A549 (cell line): ENCODE measurements at regions not wholly inside any gene's neighbourhood (a gene's known extent, or its start where the extent isn't known, plus 50 kb on each side); places are given as distances from the start of the nearest gene placed in this dataset.

ENCODE experiments used
- CEBPB ChIP-seq, 2 experiments: fragments of >200 bp in 1 of 2; sonication (Bioruptor Twin) in 1 of 2; formaldehyde crosslinking in 1 of 2; IDR thresholded peaks; 2 replicates each; pipeline ENCODE4 v1.6.1; 2012 to 2016
- EHMT2 ChIP-seq: fragments of 200-600 bp; sonication (generic); IDR thresholded peaks from 2 replicates; pipeline ENCODE4 v1.6.1; 2016; ENCODE audit warnings: antibody characterized with exemption, low read depth, mild to moderate bottlenecking, moderate library complexity
- NFE2L2 ChIP-seq: fragments of 150-350 bp; conservative IDR thresholded peaks from 2 replicates; pipeline ENCODE4 v1.6.1; 2014; ENCODE audit warnings: low read length
- PHF8 ChIP-seq: fragments of 200-600 bp; sonication (generic); IDR thresholded peaks from 2 replicates; pipeline ENCODE4 v1.6.1; 2016; ENCODE audit warnings: low read depth, mild to moderate bottlenecking, antibody characterized with exemption, moderate library complexity, borderline replicate concordance
- POLR2A ChIP-seq: IDR thresholded peaks from 2 replicates; pipeline ENCODE4 v1.6.1; 2012; ENCODE audit warnings: mild to moderate bottlenecking, low read length
- RAD21 ChIP-seq, 2 experiments: fragments of >200 bp in 1 of 2; sonication (Bioruptor Twin) in 1 of 2; formaldehyde crosslinking in 1 of 2; IDR thresholded peaks in 1 of 2; conservative IDR thresholded peaks in 1 of 2; 2 replicates in 1 of 2; 3 replicates in 1 of 2; pipeline ENCODE4 v1.6.1; 2012 to 2018; ENCODE audit warnings: inconsistent platforms in 1 of 2
- SREBF2 ChIP-seq: fragments of 450-650 bp; IDR thresholded peaks from 2 replicates; pipeline ENCODE4 v1.6.1; 2014; ENCODE audit warnings: mild to moderate bottlenecking, moderate library complexity
- TF ChIP-seq, protein P1 (sequence below): fragments of >200 bp; sonication (Bioruptor Twin); formaldehyde crosslinking; IDR thresholded peaks from 2 replicates; pipeline ENCODE4 v1.6.1; 2016
- TF ChIP-seq, protein P2 (sequence below): IDR thresholded peaks from 2 replicates; pipeline ENCODE4 v1.6.1; 2012

DNA sequence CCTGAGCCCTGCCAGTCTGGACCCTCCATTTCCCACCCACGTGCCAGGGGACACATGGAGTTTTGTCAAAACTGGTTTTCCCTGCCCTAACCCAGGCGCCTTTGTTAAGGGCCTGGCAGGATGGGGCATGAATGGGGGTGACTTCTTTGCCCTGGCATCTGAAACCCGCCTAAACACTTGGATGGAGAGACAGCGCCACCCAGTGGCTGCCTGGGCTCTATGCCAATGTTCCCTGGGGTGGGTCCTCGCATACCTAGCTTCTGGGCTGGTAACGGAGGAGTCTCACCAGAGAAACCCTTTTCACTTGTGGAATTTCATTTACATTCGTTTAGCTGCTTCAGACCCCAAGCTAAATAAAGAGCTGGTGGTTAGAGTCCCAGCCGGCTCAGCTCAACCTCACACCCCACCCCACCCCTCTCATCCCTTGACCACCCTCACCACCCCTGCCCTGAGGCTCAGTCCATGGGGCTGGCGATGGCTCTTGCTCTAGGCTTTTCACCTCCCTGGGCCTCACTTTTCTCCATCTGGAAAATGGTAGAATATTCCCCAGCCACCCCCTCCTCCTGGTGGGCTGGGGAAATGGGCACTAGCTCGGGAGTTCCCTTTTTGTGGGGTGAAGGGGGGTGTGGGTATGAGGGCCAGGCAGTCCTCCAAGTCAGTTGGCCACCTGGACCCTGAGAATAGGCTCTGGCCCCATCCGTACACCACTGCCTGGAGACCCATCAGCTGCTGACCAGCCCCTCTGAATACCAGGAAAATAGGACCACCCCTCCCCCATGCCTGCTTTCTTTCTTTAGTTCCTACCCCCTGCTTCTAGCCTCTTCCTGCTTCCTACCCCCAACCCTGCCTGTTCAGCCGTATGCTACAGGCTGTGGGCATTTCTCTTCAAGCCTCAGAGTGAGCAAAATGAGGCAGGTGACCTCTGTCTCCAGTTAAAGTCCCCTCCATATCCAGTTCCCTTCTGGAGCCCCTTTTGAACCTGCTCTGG lies 57.1 kb upstream of the PJA1 start:
- TF ChIP-seq PHF8 (no peak), CEBPB (IDR thresholded peaks at IDR 0.05) (no peak), NFE2L2 (no peak), RAD21 (conservative IDR thresholded peaks at IDR 0.05 in 1 of 2, IDR thresholded peaks at IDR 0.05 in 1 of 2) (peak; percentile 89 to 93), EHMT2 (no peak), POLR2A (no peak), SREBF2 (no peak)
- TF ChIP-seq, protein P1, sequence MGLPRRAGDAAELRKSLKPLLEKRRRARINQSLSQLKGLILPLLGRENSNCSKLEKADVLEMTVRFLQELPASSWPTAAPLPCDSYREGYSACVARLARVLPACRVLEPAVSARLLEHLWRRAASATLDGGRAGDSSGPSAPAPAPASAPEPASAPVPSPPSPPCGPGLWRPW = no peak
- TF ChIP-seq, protein P2, sequence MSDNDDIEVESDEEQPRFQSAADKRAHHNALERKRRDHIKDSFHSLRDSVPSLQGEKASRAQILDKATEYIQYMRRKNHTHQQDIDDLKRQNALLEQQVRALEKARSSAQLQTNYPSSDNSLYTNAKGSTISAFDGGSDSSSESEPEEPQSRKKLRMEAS = no peak
